Activated T-helper 1 cell treated with Interleukin-2 at 50 U/mL for 16 hours (primary cell): ENCODE measurements at regions not wholly inside any gene's neighbourhood (a gene's known extent, or its start where the extent isn't known, plus 50 kb on each side); places are given as distances from the start of the nearest gene placed in this dataset.
"Not testable (repeated sequence)": the region's sequence is repeated elsewhere in the genome, so short reads cannot be mapped to it uniquely, and the experiment has no call there.

ENCODE experiments used
- DNase-seq: peaks from one replicate; pipeline ENCODE4 v3.0.0-alpha.2; 2020; ENCODE audit warnings: low read depth

DNA sequence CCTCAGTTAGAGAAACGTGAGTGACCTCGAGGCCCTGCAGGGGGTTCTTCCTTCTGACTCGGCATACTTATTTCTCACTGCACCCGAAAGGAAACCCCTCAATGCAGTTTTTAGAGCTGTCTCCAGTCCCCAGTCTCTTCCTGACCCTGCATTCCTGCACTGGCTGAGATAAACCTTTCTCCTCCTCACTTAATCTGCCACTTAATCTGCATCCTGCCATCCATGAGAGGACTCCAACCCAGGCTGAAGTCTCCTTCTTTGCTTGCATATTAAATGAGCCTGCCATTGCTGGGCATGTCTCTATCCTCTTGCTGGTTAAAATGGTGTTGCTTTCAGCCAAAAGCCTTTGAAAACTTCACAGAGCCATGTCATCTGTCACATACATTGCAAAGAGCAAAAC lies 125.6 kb upstream of the GATA6 start:
- DNase-seq, result no peak

- no peak for DNase-seq
Measured at GRCh38 chr18:22044474-22045220, 124.7 kb upstream of the GATA6 start.

- DNase-seq, result no peak
Measured at GRCh38 chr18:22045221-22045918, 124.0 kb upstream of the GATA6 start.

DNA sequence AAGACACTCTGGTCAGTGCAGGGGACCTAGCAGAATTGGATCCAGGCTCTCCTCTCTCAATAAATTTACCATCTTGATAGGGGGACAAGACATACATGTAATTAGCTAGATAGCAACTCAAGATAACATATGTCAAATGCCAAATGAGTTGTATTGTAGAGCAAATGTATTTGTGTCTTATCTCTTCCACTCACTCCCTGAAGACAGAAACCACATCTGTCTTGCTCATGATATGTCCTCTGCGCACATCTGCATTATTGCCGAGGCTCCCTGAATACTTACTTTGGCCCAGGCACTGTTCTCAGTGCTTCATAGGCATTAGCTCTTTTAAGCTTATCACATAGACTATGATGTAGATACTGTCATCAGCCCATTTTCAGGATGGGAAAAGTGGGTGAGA lies 122.9 kb upstream of the GATA6 start:
- DNase-seq, result no peak

- no peak for DNase-seq
Measured at GRCh38 chr18:22047485-22047884, 121.9 kb upstream of the GATA6 start.

DNA sequence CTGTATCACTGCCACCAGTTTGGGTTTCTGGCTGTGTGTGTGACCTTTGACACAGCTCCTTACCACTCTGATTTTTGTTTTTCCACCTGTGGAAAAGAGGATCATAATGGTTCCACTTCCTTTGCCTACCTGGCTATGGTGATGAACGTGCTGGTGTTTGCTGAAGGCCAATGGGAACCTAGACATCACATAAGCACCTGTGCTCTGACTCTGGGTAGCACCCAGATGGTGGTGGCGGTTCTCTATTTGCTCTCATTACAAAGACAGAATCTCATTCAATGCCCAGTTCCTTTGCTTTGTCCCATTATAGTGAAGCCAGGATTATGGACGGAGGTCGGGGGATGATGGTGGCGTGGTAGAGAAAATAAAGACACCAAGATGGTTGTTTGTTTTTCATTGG lies 121.2 kb upstream of the GATA6 start:
- DNase-seq, result no peak

GRCh38 chr18:22048932-22049615 lies 120.3 kb upstream of the GATA6 start:
- no peak for DNase-seq

DNA sequence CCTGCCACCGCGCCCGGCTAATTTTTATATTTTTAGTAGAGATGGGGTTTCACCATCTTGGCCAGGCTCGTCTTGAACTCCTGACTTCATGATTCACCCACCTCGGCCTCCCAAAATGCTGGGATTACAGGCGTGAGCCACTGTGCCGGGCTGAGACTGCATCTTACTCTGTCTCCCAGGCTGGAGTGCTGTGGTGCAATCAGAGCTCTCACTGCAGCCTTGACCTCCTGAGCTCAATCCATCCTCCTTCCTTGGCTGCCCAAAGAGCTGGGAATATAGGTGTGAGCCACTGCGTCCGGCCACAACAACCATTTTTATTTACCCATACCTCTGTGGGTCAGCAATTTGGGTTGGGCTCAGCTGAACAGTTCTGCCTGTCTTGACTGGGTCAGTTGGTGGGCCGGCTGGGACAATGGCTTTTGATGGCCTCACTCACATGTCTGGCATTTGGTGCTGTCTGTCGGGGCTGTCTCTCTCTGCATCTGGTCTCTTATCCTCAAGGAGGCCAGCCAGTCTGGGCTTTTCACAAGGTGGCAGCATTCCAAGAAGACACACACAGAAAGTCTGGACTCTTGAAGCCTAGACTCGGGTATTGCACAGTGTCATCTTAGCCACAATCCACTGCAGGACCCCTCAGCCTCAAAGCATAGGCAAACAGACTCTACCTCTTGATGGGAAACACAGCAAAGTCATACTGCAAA lies 116.8 kb upstream of the GATA6 start:
- DNase-seq, result no peak

- DNase-seq, result no peak
Measured at GRCh38 chr18:22055466-22056238, 113.7 kb upstream of the GATA6 start.

DNA sequence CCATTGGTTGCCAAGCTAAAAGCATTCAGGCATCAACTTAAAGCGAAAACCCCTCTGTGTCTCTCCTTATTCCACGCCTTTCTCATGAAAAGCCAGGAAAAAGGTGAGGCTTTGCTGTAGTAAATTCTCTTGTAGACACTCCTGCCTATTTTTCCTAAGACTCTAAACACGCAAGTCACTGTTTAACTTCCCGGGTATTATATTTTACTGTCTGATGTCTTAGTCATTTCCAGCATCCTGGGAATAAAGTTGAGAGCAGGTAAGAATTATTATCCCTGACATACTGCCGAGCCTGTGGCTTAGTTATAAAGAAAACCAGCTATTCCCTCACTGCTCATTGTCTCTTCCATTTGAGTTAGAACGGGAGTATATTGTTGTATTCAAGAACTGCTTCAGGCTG lies 112.4 kb upstream of the GATA6 start:
- DNase-seq, result no peak

GRCh38 chr18:22057908-22058527 lies 111.4 kb upstream of the GATA6 start:
- no peak for DNase-seq

GRCh38 chr18:22060361-22060760 lies 109.0 kb upstream of the GATA6 start:
- no peak for DNase-seq

DNA sequence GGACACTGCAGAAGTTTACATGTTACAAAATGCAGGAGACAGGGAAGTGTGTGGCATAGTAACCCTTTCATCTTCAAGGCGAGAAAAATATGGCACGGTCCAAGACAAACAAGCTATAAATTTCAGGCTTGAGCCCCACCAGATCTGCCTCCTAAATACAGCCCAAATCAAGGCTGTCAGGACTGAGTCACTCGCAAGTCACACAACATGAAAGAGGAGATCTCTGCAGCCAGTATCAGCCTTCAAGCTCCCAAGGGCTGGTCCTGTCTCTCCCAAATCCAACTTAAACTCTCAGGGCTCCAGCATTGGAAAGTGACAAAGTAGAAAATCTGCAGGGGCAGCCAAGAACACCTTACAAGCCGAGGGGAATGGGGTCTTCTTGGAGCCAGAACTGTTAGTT lies 106.3 kb upstream of the GATA6 start:
- no peak for DNase-seq

DNA sequence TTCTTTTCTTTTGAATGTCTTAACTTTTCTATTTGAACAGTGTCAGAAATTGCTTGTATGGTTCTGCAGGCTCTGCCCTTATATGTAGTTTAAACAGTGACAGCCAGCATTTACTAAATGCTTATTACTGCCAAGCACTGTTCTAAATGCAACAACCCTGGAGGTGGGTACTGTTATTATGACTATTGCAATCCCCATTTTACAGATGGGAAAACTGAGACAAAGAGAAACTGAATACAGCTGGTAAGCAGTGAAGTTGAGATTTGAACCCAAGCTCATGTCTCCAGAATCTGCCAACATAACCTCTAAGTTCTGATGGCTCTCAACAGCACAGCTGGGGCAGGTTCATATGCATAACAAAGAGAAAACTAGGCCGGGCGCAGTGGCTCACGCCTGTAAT lies 105.7 kb upstream of the GATA6 start:
- DNase-seq, result no peak

- no peak for DNase-seq
Measured at GRCh38 chr18:22064581-22064980, 104.8 kb upstream of the GATA6 start.

DNA sequence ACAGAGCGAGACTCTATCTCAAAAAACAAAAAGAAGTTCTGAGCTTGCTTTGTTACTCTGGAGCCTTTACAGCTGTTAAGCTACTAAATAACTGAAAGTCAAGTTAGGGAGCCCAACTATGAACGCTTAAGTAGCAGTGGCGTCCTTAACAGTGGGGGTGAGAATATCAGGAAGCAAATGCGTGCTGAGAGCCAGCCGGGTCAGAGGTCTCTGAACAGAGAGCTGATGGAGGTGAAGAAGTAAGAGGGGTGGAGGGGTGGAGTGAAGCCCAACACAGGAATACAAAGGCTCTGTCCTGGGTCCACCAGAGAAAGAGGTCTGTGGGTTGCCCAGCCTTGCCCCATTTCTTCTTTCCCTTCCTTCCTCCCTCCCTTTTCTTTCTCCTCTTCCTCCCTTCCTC lies 104.1 kb upstream of the GATA6 start:
- DNase-seq, result no peak

DNA sequence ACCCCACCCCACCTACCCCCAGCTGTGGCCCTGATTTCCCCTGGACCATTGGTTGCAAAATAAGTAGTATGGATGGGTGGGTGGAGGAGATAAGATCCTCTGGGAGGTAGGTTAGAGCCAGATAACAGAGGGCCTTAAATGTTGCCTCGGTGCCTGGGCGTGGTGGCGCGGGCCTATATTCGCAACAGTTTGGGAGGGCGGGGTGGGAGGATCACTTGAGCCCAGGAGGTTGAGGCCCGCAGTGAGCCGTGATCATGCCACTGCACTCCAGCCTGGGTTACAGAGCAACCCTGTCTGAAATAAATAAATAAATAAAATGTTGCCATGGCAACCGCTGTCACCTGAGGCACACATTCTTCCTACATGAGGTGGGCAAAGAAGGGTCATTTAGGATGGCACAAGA lies 103.3 kb upstream of the GATA6 start:
- DNase-seq, result no peak

GRCh38 chr18:22067109-22067508 lies 102.3 kb upstream of the GATA6 start:
- no peak for DNase-seq

GRCh38 chr18:22067682-22068081 lies 101.7 kb upstream of the GATA6 start:
- no peak for DNase-seq

GRCh38 chr18:22068784-22069183 lies 100.6 kb upstream of the GATA6 start:
- DNase-seq, result not testable (repeated sequence)

- no peak for DNase-seq
Measured at GRCh38 chr18:22069916-22070315, 99.5 kb upstream of the GATA6 start.
